Stimulated activated effector memory CD8-positive, alpha-beta T cell treated with anti-CD3 and anti-CD28 coated beads, Interleukin-12 subunit alpha, Interleukin-12 subunit beta, amount 100 ng/mL, for 72 hours (primary cell): ENCODE measurements at regions not wholly inside any gene's neighbourhood (a gene's known extent, or its start where the extent isn't known, plus 50 kb on each side); places are given as distances from the start of the nearest gene placed in this dataset.
A peak's percentile ranks its signal among the peaks of the same experiment; 100 is the strongest.

Experiments used
- ATAC-seq: fragments of 150-1000 bp; cut with Tn5 transposase; 2 replicates; pipeline ENCODE4 v1.10.0; 2021
- DNase-seq, 2 donors: peaks; one replicate each; pipeline ENCODE4 v3.0.0; 2021 to 2022; ENCODE audit warnings: low spot score in 2 of 2
- H3K27ac Mint-ChIP-seq: one replicate; pipeline ENCODE4 v1.8.0; 2022; ENCODE audit warnings: mild to moderate bottlenecking, mixed read lengths
- H3K36me3 Mint-ChIP-seq: one replicate; pipeline ENCODE4 v1.8.0; 2022; ENCODE audit warnings: mild to moderate bottlenecking, mixed read lengths
- H3K4me1 Mint-ChIP-seq: one replicate; pipeline ENCODE4 v1.8.0; 2022; ENCODE audit warnings: mixed read lengths
- H3K4me3 Mint-ChIP-seq: one replicate; pipeline ENCODE4 v1.8.0; 2022; ENCODE audit warnings: mild to moderate bottlenecking, mixed read lengths
- H3K9me3 Mint-ChIP-seq: one replicate; pipeline ENCODE4 v1.8.0; 2022; ENCODE audit warnings: mixed read lengths

DNA sequence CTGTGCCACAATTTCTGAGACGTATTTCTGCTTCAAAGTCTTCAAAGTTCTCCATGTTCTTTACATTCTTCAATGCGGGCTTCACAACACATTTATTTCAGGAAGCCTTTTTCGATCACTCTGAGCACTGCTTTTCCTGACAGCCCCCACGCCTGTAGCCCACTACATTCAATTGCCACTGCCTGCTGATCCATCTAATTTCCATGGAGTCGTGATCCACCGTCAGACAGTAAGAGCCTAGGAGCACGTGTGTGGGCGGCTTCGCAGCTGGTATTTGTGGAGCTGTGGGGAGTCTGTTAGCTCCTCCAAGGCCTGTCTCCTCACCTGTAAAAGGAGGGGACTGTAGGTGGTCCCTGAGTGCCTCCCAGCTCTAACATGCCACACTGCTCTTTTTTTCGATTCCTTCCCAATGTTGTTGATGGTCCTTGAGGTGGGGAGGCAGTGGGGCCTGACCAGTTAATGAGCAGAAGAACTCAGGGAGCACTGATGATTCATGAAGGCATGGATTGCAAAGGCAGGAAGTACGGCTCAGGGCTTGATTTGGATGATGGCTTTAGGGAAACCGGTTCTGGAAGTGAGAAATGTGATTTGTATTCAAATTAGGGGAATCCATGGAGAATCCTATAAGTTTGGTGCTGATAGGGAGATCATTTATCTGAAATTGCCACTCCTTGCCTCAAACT is 401.1 kb upstream of the PODXL start:
- Mint-ChIP-seq H3K27ac (no peak overlapping the region), H3K9me3 (no peaks in the 10 kb centered on the region), H3K36me3 (no peaks in the 10 kb centered on the region), H3K4me3 (no peak overlapping the region), H3K4me1 (no peaks in the 10 kb centered on the region)
- ATAC-seq (no peak), DNase-seq (no peak)

DNA sequence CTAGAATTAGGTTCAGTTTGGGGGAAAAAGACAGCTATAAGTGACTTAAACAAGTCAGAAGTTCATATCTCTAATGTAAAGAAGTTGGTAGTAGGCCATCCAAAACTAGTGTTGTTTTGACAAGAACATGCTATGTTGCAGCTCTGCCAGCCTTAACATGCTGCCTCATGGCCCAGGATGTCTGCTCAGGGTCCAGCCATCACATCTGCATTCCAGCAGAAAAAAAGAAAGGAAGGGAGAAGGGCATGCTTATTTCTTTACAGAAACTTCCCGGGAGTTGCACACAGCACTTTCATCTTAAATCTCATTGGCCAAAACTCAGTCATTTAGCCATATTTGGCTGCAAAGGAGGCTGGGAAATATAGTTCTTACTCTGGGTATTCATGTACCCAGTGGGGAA is 400.4 kb upstream of the PODXL start:
- DNase-seq: no peak
- H3K9me3 Mint-ChIP-seq: no peaks in the 10 kb centered on the region
- no peak overlapping the region for H3K4me3 Mint-ChIP-seq
- H3K4me1 Mint-ChIP-seq: no peaks in the 10 kb centered on the region
- H3K27ac Mint-ChIP-seq: no peak overlapping the region
- ATAC-seq: no peak
- no peaks in the 10 kb centered on the region for H3K36me3 Mint-ChIP-seq

GRCh38 chr7:131955679-131956078 is 399.3 kb upstream of the PODXL start:
- Mint-ChIP-seq H3K36me3 (no peaks in the 10 kb centered on the region), H3K9me3 (no peaks in the 10 kb centered on the region), H3K27ac (no peak overlapping the region), H3K4me3 (no peak overlapping the region), H3K4me1 (no peaks in the 10 kb centered on the region)
- ATAC-seq (no peak), DNase-seq (no peak)

DNA sequence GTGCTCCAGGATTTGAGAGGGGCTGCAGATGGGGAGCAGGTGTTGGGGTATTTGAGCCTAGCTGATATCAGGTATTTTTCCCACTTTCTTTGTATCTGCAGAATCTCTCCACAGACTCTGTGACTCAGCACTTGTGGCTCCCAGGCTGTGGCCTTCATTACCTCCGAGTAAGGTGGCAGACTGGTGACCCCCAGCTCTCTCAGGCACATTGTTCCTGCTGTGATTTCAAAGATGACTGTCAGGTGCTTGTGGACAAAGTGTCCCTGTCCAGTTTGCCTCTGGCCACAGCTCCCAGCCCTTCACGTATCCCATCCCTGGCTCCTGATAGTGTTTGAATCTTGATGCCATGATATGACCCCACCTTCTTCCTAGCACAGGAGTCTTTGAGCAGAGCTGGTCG is 396.8 kb upstream of the PODXL start:
- Mint-ChIP-seq H3K27ac (no peak overlapping the region), H3K9me3 (no peaks in the 10 kb centered on the region), H3K4me1 (no peaks in the 10 kb centered on the region), H3K36me3 (no peaks in the 10 kb centered on the region), H3K4me3 (no peak overlapping the region)
- DNase-seq (no peak), ATAC-seq (no peak)

GRCh38 chr7:131952365-131952764 is 395.9 kb upstream of the PODXL start:
- no peak overlapping the region for H3K4me3 Mint-ChIP-seq
- ATAC-seq: no peak
- no peaks in the 10 kb centered on the region for H3K4me1 Mint-ChIP-seq
- no peaks in the 10 kb centered on the region for H3K36me3 Mint-ChIP-seq
- no peaks in the 10 kb centered on the region for H3K9me3 Mint-ChIP-seq
- H3K27ac Mint-ChIP-seq: no peak overlapping the region
- DNase-seq: no peak

- no peaks in the 10 kb centered on the region for H3K4me1 Mint-ChIP-seq
- no peak for ATAC-seq
- DNase-seq: no peak
- H3K27ac Mint-ChIP-seq: no peak overlapping the region
- no peak overlapping the region for H3K4me3 Mint-ChIP-seq
- no peaks in the 10 kb centered on the region for H3K36me3 Mint-ChIP-seq
- no peaks in the 10 kb centered on the region for H3K9me3 Mint-ChIP-seq
Observed at GRCh38 chr7:131950758-131951157, 394.3 kb upstream of the PODXL start.

DNA sequence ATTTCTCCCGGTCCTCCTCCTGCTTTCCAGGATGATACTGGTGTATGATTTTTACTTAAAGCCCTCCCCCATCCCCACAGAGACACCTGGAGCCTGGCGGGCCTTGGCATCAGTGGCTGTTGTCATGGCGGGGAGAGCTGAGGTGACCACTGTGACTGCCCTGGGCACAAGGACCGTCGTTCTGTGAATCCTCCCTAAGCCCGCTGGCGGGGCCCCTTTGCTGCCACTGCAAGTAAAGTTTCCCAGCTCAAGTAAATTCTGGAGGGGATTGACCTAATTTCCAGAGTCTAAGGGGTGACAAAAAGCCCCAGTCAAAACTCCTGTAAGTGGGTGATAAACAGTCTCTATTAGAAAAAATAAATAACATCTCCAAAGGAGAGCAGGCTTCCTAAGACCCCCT is 393.2 kb upstream of the PODXL start:
- H3K9me3 Mint-ChIP-seq: no peaks in the 10 kb centered on the region
- H3K36me3 Mint-ChIP-seq: no peaks in the 10 kb centered on the region
- no peak overlapping the region for H3K27ac Mint-ChIP-seq
- H3K4me3 Mint-ChIP-seq: no peak overlapping the region
- ATAC-seq: no peak
- H3K4me1 Mint-ChIP-seq: no peaks in the 10 kb centered on the region
- no peak for DNase-seq

DNA sequence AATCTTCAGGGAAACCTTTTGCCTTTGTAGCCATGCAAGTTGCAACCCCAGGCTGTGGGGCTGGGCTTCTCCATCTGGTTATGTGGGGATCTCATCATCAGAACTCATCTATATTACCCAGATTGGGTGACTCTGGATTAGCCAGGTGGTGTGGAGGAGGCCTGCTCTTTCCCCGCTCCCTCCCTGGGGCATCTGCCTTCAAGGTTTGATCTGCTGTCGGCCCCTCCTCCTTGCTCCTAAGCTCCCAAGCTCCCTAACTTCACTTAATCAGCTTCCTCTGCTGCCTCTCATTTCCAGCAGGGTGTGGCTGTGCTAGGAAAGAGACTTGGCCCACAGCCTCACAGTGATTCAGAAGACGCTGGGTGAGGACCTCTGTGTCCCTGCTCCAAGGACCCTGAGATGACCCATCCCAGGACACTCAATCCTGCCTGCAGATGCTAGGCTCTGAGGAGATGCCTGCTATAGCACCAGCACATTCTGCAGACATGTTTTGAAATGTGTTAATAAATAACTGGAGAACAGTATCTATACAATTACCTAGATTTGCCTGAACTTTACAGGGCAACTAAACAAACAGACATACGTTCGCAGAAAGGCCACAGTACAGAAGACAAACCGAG is 392.1 kb upstream of the PODXL start:
- no peaks in the 10 kb centered on the region for H3K36me3 Mint-ChIP-seq
- DNase-seq: no peak
- ATAC-seq: no peak

DNA sequence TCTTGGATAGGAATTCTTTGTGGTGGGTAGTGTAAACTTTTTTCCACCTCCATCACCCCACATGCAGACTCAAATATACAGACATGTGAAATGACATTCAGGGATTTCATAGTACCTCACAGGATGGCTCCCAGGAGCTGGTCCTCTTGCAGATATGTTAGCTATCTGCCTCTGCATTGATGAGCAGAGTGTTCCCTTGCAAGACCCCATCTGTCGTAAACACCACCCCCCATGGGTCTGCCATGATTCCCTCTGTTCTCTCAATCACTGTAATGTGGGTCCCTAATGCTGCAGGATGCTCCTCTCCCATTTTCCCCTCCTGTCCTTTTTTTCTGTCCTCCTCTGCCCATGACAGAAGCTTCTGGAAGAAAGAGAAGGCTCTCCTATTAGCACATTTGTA is 391.2 kb upstream of the PODXL start:
- H3K4me1 Mint-ChIP-seq: no peaks in the 10 kb centered on the region
- no peaks in the 10 kb centered on the region for H3K9me3 Mint-ChIP-seq
- ATAC-seq (no peak), DNase-seq (no peak)
- H3K36me3 Mint-ChIP-seq: no peaks in the 10 kb centered on the region
- no peak overlapping the region for H3K27ac Mint-ChIP-seq
- no peak overlapping the region for H3K4me3 Mint-ChIP-seq

More for the DNA sequence above, 392.1 kb upstream of the PODXL start:
- Mint-ChIP-seq H3K9me3 (no peaks in the 10 kb centered on the region), H3K4me1 (no peaks in the 10 kb centered on the region), H3K4me3 (no peak overlapping the region), H3K27ac (no peak overlapping the region)

- DNase-seq: no peak
- Mint-ChIP-seq H3K4me3 (no peak overlapping the region), H3K4me1 (no peaks in the 10 kb centered on the region), H3K9me3 (peaks cover 2% of the 10 kb centered on the region), H3K36me3 (no peaks in the 10 kb centered on the region), H3K27ac (no peak overlapping the region)
- no peak for ATAC-seq
Observed at GRCh38 chr7:131945957-131946544, 389.6 kb upstream of the PODXL start.

GRCh38 chr7:131945313-131945911 is 389.0 kb upstream of the PODXL start:
- Mint-ChIP-seq H3K27ac (no peak overlapping the region), H3K9me3 (peaks cover 2% of the 10 kb centered on the region), H3K4me3 (no peak overlapping the region), H3K4me1 (no peaks in the 10 kb centered on the region), H3K36me3 (no peaks in the 10 kb centered on the region)
- ATAC-seq (no peak), DNase-seq (peak; percentile 3 to 51)

DNA sequence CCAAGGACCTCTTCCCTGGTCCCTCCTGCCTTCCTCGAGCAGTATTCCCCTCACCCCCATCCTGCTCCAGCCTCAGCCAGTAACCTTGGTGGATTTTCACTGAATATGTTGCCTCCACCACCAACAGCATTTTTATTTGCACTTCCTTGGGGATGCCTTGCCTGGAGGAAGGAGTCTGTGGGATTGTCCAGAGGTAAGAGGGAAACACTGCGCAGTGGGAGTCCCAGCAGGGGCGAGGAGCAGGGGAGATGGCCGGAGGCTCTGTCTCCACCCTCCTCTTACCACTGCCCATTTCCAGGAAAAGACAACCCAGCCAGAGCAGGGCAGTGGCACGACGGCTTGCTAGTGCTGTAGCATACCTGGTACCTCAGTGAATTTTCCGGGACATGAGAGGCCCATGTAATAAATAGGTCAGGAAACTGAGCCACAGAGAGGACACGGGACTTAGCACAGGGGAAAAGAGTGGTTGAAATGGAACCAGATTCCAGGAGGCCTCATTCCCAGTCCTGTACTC is 388.2 kb upstream of the PODXL start:
- H3K4me3 Mint-ChIP-seq: no peak overlapping the region
- H3K36me3 Mint-ChIP-seq: no peaks in the 10 kb centered on the region
- no peaks in the 10 kb centered on the region for H3K4me1 Mint-ChIP-seq
- no peak for DNase-seq
- H3K9me3 Mint-ChIP-seq: peaks cover 2% of the 10 kb centered on the region
- H3K27ac Mint-ChIP-seq: no peak overlapping the region
- no peak for ATAC-seq

DNA sequence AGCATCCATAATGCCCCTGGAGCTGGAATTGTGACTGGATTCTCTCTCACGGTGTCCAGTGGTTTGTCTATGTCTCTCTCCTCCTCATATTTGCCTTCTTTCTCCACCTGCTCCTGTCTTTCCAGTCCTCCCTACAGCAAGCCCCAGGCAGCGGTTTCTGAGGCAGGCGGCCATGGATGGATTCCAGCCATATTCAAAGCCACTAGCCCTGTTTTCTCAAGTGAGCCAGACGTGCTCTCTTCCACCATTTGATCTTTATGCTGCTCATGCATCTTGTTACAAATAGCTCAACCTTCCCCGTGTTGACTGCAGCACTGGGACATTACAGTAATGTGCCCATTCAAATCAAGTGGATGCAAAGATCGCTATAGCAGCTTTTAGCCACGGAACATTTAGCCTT is 387.2 kb upstream of the PODXL start:
- DNase-seq (no peak), ATAC-seq (no peak)
- Mint-ChIP-seq H3K4me3 (no peak overlapping the region), H3K27ac (no peak overlapping the region), H3K9me3 (peaks cover 2% of the 10 kb centered on the region), H3K4me1 (no peaks in the 10 kb centered on the region), H3K36me3 (no peaks in the 10 kb centered on the region)

- no peak for DNase-seq
- Mint-ChIP-seq H3K27ac (no peak overlapping the region), H3K36me3 (no peaks in the 10 kb centered on the region), H3K4me1 (no peaks in the 10 kb centered on the region), H3K9me3 (peaks cover 2% of the 10 kb centered on the region), H3K4me3 (no peak overlapping the region)
- ATAC-seq: no peak
Observed at GRCh38 chr7:131943211-131943610, 386.8 kb upstream of the PODXL start.

- Mint-ChIP-seq H3K4me1 (no peaks in the 10 kb centered on the region), H3K9me3 (peaks cover 2% of the 10 kb centered on the region), H3K27ac (no peak overlapping the region), H3K4me3 (no peak overlapping the region), H3K36me3 (no peaks in the 10 kb centered on the region)
- ATAC-seq (no peak), DNase-seq (no peak)
Observed at GRCh38 chr7:131942287-131943150, 386.1 kb upstream of the PODXL start.
